AG09319 (cell line): ENCODE measurements at regions not wholly inside any gene's neighbourhood (a gene's known extent, or its start where the extent isn't known, plus 50 kb on each side); places are given as distances from the start of the nearest gene placed in this dataset.

ENCODE experiments used
- DNase-seq: peaks from one replicate; pipeline ENCODE4 v3.0.0-alpha.2; 2010; ENCODE audit warnings: low read depth; ENCODE audit errors: extremely low read depth
- TF ChIP-seq, protein P1 (sequence below): IDR thresholded peaks from 2 replicates; pipeline ENCODE4 v1.5.1; 2011; ENCODE audit warnings: low read depth, mild to moderate bottlenecking, inconsistent platforms, low read length, moderate library complexity

DNA sequence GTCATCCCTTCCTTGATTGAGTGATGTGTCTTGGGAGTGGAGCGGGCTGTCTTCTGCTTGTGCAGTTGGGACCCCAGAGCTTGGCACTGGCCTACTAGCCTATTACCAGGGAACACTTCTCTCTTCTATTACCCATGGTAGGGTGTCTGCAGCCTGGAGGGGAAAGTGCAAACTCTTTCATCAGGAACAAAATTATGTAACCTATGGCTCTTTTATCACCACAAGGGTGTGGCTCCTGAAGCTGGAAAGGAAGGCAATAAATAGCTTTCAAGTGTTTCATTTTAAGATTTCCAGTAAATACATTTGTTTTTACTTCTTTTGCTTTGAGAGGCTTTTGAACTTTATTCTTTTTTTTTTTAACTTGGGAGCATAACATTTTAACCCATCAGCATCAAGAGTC, 349.7 kb upstream of the FAR2 start:
- TF ChIP-seq, protein P1, sequence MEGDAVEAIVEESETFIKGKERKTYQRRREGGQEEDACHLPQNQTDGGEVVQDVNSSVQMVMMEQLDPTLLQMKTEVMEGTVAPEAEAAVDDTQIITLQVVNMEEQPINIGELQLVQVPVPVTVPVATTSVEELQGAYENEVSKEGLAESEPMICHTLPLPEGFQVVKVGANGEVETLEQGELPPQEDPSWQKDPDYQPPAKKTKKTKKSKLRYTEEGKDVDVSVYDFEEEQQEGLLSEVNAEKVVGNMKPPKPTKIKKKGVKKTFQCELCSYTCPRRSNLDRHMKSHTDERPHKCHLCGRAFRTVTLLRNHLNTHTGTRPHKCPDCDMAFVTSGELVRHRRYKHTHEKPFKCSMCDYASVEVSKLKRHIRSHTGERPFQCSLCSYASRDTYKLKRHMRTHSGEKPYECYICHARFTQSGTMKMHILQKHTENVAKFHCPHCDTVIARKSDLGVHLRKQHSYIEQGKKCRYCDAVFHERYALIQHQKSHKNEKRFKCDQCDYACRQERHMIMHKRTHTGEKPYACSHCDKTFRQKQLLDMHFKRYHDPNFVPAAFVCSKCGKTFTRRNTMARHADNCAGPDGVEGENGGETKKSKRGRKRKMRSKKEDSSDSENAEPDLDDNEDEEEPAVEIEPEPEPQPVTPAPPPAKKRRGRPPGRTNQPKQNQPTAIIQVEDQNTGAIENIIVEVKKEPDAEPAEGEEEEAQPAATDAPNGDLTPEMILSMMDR, result no peak
- no peak for DNase-seq

DNA sequence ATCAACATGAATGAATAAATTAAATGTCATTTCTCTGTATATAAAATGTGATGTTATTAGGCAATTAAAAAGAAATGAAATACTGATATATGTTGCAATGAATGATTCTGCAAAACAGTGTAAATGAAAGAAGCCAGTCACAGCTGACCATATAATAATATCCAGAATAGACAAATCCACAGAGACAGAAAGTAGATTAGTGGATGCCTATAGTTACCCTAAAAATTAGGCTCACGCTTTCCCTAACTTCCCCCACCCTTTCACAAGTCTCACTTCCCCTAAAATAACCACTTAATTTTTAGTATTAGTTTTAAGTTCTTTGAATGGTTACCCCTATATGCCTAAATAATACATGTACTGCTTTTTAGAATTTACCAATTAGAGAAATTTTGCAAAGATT, 348.9 kb upstream of the FAR2 start:
- TF ChIP-seq, protein P1, result no peak
- DNase-seq, result no peak

DNA sequence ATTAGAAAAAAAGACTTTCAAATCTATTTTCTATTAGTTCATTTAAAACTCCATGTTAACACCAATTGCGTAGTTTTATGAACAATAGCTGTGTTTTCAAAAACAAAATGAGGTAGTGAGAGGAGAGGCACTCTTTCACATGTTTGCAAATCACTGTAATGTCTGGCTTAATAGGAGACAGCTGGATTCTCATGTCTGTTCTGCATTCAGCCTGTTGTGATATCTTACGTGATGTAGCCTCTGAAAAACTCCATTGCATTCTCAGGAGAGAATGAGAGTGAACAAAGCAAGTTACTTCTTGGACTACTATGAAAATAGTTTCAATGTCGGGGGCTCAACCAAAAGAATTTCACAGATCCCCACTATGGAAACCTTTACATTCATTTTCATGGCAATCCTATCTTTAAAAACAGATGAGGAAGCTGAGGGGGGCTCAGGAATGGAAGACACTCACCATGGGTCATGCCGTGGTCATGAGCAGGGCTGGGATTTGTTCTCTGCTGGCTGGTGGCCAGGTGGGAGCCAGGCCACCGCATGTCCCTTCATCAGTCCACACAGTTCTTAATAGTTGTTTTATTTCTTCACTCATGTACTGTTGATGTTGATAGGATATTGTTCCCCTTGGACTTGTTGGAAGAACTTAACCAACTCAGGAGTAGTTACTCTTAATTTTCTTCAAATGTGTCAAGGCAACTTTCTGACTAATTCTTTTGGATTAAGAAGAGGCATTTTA, 346.2 kb upstream of the FAR2 start:
- TF ChIP-seq, protein P1, result no peak
- no peak for DNase-seq

DNA sequence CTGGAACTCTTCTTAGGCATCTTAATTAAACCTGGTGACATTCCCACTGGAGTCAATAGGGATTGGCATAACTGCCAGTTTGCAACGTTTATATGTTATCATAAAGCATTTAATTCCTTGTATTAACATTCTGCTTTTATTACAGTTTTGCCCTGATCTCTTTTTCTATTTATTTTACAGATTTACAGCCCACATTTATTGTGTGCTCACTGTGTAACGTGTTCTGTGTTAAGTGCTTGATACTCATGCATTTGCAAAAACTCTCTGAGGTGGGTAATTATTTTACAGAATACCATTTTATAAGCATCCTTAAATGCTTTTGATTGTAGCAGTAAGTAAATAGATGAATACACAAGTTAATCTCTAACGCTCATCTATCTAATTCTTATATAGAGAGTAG, 341.5 kb upstream of the FAR2 start:
- DNase-seq, result no peak
- TF ChIP-seq, protein P1, result no peak

DNA sequence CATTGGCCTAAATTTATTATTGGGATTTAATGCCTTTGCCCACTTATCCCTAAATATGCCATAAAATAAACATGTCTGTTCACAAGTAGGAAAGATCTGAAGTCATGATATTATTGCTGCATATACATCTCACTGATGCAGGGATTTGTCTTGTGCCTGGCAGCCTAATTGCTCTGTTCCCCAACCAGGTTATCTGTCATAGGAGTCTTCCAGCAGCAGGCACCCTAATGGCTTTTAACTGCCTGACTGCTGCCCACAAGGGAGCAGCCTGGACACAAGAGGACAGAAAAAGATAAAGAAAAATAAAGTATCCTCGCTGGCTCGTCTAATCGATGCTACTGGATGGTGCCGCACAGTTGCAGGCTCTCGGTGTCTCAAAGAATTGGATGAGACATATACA, 337.6 kb upstream of the FAR2 start:
- TF ChIP-seq, protein P1, result no peak
- DNase-seq, result no peak

DNA sequence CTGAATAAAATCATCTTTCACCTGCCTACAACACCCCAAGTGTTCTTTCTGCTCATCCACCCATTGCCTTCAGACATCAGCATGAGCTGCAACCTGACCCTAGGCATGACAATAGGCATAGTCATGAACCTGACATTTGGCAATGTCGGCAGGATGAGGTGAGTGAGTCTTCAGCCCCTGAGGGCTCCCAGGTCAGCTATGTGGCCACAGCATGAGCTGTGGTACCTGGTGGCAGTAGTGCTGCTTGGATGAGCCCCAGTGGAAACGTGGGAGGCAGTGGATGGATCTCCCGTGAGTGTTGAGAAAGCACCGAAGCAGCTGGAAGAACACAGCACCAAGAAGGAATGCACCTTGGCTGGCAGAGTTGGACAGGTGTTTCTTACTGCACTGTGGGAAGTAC, 334.8 kb upstream of the FAR2 start:
- DNase-seq, result no peak

DNA sequence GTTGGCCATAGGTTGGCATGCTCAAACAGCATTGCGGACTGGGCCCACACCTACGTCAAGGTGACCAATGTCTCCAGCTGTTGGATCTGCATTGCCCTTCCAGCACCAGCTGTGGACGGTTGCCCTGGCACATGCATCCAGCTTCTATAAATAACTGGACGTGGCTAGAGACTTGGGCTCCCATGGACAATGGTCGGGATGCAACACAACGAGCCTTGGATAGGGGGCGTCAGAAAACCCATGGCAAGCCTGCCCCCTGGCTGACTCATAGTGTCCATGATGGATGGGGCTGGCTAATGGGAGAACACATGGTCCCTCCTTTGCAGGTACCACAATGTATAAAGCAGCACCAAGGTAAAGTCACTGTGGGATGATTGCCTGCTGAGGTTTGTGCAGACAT, 331.6 kb upstream of the FAR2 start:
- DNase-seq, result no peak
- TF ChIP-seq, protein P1, result no peak

More for the DNA sequence above, 334.8 kb upstream of the FAR2 start:
- TF ChIP-seq, protein P1, result no peak
